Mucosa of rectum (tissue), 2 donors: ENCODE measurements at regions not wholly inside any gene's neighbourhood (a gene's known extent, or its start where the extent isn't known, plus 50 kb on each side); places are given as distances from the start of the nearest gene placed in this dataset.
"Not testable (repeated sequence)": the region's sequence is repeated elsewhere in the genome, so short reads cannot be mapped to it uniquely, and the experiment has no call there.

Experiments used
- H3K27ac ChIP-seq, 2 donors: one replicate each; pipeline ENCODE4 v1.7.0; 2013; ENCODE audit warnings: inconsistent platforms in 2 of 2, low read depth in 2 of 2, low read length in 2 of 2
- H3K27me3 ChIP-seq, 2 donors: one replicate each; pipeline ENCODE4 v1.7.0; 2013; ENCODE audit warnings: low read length in 2 of 2; ENCODE audit not compliant: control insufficient read depth in 2 of 2, insufficient read depth in 2 of 2
- H3K36me3 ChIP-seq, 2 donors: one replicate each; pipeline ENCODE4 v1.7.0; 2013; ENCODE audit warnings: low read length in 2 of 2; ENCODE audit not compliant: control insufficient read depth in 2 of 2, insufficient read depth in 2 of 2
- H3K4me1 ChIP-seq, 2 donors: one replicate each; pipeline ENCODE4 v1.7.0; 2013; ENCODE audit warnings: low read length in 2 of 2, mild to moderate bottlenecking in 1 of 2; ENCODE audit not compliant: control insufficient read depth in 2 of 2, insufficient read depth in 2 of 2
- H3K4me3 ChIP-seq, 2 donors: one replicate each; pipeline ENCODE4 v1.7.0; 2013; ENCODE audit warnings: low read length in 2 of 2
- H3K9ac ChIP-seq, 2 donors: one replicate each; pipeline ENCODE4 v1.7.0; 2013; ENCODE audit warnings: low read length in 2 of 2, low read depth in 1 of 2, mild to moderate bottlenecking in 1 of 2
- H3K9me3 ChIP-seq, 2 donors: one replicate each; pipeline ENCODE4 v1.7.0; 2013; ENCODE audit warnings: low read length in 2 of 2; ENCODE audit not compliant: control insufficient read depth in 2 of 2
- donor health status: healthy.
- donor health status: Normal muscosa, but diverticular disease.

GRCh38 chr22:26972286-26972685 is 314.9 kb downstream of the MIAT start:
- H3K4me3 ChIP-seq: no peak overlapping the region
- H3K4me1 ChIP-seq: no peaks in the 10 kb centered on the region
- H3K27ac ChIP-seq: no peak overlapping the region
- no peaks in the 10 kb centered on the region for H3K36me3 ChIP-seq
- peaks cover 0 to 2% of the 10 kb centered on the region in 2 donors for H3K27me3 ChIP-seq
- no peaks in the 10 kb centered on the region for H3K9me3 ChIP-seq
- no peak overlapping the region for H3K9ac ChIP-seq

- H3K4me1 ChIP-seq, H3K36me3 ChIP-seq, H3K9ac ChIP-seq, H3K9me3 ChIP-seq, H3K27me3 ChIP-seq, H3K27ac ChIP-seq, H3K4me3 ChIP-seq: not testable (repeated sequence)
Observed at GRCh38 chr22:26972915-26973314, 315.5 kb downstream of the MIAT start.

- no peak overlapping the region for H3K9ac ChIP-seq
- no peak overlapping the region for H3K4me3 ChIP-seq
- H3K27ac ChIP-seq: no peak overlapping the region
- no peaks in the 10 kb centered on the region for H3K4me1 ChIP-seq
- H3K36me3 ChIP-seq: no peaks in the 10 kb centered on the region
- peaks cover 0 to 2% of the 10 kb centered on the region in 2 donors for H3K27me3 ChIP-seq
- H3K9me3 ChIP-seq: no peaks in the 10 kb centered on the region
Observed at GRCh38 chr22:26974034-26974433, 316.6 kb downstream of the MIAT start.

GRCh38 chr22:26974914-26975803 is 317.8 kb downstream of the MIAT start:
- Histone ChIP-seq H3K9me3 (no peaks in the 10 kb centered on the region), H3K9ac (no peak overlapping the region), H3K27ac (no peak overlapping the region), H3K4me3 (no peak overlapping the region), H3K27me3 (peaks cover 0 to 2% of the 10 kb centered on the region in 2 donors), H3K36me3 (no peaks in the 10 kb centered on the region), H3K4me1 (no peaks in the 10 kb centered on the region)

- Histone ChIP-seq H3K9me3 (no peaks in the 10 kb centered on the region), H3K27ac (no peak overlapping the region), H3K9ac (no peak overlapping the region), H3K27me3 (peaks cover 0 to 2% of the 10 kb centered on the region in 2 donors), H3K4me1 (no peaks in the 10 kb centered on the region), H3K36me3 (no peaks in the 10 kb centered on the region), H3K4me3 (no peak overlapping the region)
Observed at GRCh38 chr22:26975865-26976264, 318.5 kb downstream of the MIAT start.

GRCh38 chr22:26977741-26978376 is 320.5 kb downstream of the MIAT start:
- H3K9ac ChIP-seq: no peak overlapping the region
- H3K4me3 ChIP-seq: no peak overlapping the region
- H3K27me3 ChIP-seq: peaks cover 0 to 2% of the 10 kb centered on the region in 2 donors
- H3K27ac ChIP-seq: no peak overlapping the region
- H3K36me3 ChIP-seq: no peaks in the 10 kb centered on the region
- H3K9me3 ChIP-seq: no peaks in the 10 kb centered on the region
- no peaks in the 10 kb centered on the region for H3K4me1 ChIP-seq

- no peak overlapping the region for H3K27ac ChIP-seq
- H3K36me3 ChIP-seq: no peaks in the 10 kb centered on the region
- no peaks in the 10 kb centered on the region for H3K9me3 ChIP-seq
- H3K27me3 ChIP-seq: no peaks in the 10 kb centered on the region
- no peaks in the 10 kb centered on the region for H3K4me1 ChIP-seq
- no peak overlapping the region for H3K9ac ChIP-seq
- H3K4me3 ChIP-seq: no peak overlapping the region
Observed at GRCh38 chr22:26979294-26979693, 321.9 kb downstream of the MIAT start.

- Histone ChIP-seq H3K4me3 (no peak overlapping the region), H3K27me3 (no peaks in the 10 kb centered on the region), H3K9ac (no peak overlapping the region), H3K36me3 (no peaks in the 10 kb centered on the region), H3K9me3 (no peaks in the 10 kb centered on the region), H3K4me1 (no peaks in the 10 kb centered on the region), H3K27ac (no peak overlapping the region)
Observed at GRCh38 chr22:26981111-26981510, 323.7 kb downstream of the MIAT start.

- H3K27me3 ChIP-seq: no peaks in the 10 kb centered on the region
- H3K9me3 ChIP-seq: no peaks in the 10 kb centered on the region
- H3K36me3 ChIP-seq: no peaks in the 10 kb centered on the region
- no peaks in the 10 kb centered on the region for H3K4me1 ChIP-seq
- H3K4me3 ChIP-seq: no peak overlapping the region
- no peak overlapping the region for H3K9ac ChIP-seq
- H3K27ac ChIP-seq: no peak overlapping the region
Observed at GRCh38 chr22:26981541-26981940, 324.2 kb downstream of the MIAT start.

GRCh38 chr22:26983311-26983710 is 325.9 kb downstream of the MIAT start:
- Histone ChIP-seq H3K27me3 (no peaks in the 10 kb centered on the region), H3K9ac (no peak overlapping the region)

More at GRCh38 chr22:26983311-26983710, 325.9 kb downstream of the MIAT start:
- Histone ChIP-seq H3K9me3 (no peaks in the 10 kb centered on the region), H3K4me1 (no peaks in the 10 kb centered on the region), H3K27ac (no peak overlapping the region), H3K36me3 (no peaks in the 10 kb centered on the region), H3K4me3 (no peak overlapping the region)
